ENCODE measurements at regions not wholly inside any gene's neighbourhood (a gene's known extent, or its start where the extent isn't known, plus 50 kb on each side); places are given as distances from the start of the nearest gene placed in this dataset.

DNA sequence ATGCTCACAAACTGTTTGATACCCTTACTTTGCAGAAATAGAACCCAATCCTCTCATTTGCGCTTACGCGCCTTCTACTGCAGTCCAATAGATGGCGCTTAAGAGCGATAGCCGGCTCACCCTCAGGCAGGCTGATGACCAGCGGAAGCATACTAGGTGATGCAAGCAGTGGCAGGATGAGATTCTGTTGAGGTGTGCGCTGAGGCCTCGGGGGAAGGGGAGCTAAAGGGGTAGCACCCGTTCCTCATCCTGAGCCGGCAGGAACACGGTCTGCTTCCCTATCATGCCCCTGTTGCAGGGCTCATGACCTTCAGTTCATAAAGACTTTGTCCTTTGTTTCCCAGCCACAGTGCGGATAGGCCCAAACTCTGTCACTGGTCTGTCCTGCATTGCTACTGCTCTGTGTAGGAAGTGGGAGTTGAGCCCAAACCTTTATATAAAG, 628.9 kb downstream of the TLL1 start:
- Mint-ChIP-seq H3K36me3 (ENCODE audit: low read depth) (no peaks in the 10 kb centered on the region), H3K4me3 (no peak overlapping the region), H3K9me3 (peaks cover 4% of the 10 kb centered on the region), H3K27me3 (no peaks in the 10 kb centered on the region), H3K4me1 (ENCODE audit: low read depth) (no peaks in the 10 kb centered on the region), H3K27ac (no peak overlapping the region)
- ChIA-PET CTCF (no interaction called here), POLR2A (no interaction called here)
- TF ChIP-seq, protein P1, sequence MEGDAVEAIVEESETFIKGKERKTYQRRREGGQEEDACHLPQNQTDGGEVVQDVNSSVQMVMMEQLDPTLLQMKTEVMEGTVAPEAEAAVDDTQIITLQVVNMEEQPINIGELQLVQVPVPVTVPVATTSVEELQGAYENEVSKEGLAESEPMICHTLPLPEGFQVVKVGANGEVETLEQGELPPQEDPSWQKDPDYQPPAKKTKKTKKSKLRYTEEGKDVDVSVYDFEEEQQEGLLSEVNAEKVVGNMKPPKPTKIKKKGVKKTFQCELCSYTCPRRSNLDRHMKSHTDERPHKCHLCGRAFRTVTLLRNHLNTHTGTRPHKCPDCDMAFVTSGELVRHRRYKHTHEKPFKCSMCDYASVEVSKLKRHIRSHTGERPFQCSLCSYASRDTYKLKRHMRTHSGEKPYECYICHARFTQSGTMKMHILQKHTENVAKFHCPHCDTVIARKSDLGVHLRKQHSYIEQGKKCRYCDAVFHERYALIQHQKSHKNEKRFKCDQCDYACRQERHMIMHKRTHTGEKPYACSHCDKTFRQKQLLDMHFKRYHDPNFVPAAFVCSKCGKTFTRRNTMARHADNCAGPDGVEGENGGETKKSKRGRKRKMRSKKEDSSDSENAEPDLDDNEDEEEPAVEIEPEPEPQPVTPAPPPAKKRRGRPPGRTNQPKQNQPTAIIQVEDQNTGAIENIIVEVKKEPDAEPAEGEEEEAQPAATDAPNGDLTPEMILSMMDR (IDR thresholded peaks at IDR 0.05), result no peak
- intact Hi-C loops (cut with micrococcal nuclease), result no loop called here
- peak; percentile 8 for DNase-seq
- ATAC-seq, result peak; percentile 56

DNA sequence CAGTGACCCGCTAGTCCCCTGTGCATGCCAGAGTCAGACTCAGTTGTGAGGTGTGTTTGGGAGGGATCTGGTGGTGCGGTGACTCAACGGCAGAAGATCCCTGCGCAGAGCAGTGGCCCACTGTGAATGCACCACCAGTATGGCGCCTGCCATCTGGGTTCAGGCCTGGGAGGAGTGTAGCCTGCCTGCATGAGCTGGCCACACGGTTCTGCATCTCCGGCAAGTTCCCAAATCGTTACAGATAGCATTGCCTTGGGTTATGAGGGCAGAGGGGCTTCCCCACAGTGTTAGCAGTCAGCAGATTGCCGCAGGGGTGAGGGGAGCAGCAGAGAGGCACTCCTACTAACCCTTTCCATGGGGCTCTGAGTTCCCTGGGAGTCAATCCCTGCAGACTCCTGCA, 629.6 kb downstream of the TLL1 start:
- DNase-seq, result no peak
- no peak for ATAC-seq
- ChIA-PET POLR2A (no interaction called here), CTCF (no interaction called here)
- Mint-ChIP-seq H3K36me3 (ENCODE audit: low read depth) (no peaks in the 10 kb centered on the region), H3K27me3 (no peaks in the 10 kb centered on the region), H3K9me3 (peaks cover 4% of the 10 kb centered on the region), H3K4me1 (ENCODE audit: low read depth) (no peaks in the 10 kb centered on the region), H3K4me3 (no peak overlapping the region), H3K27ac (no peak overlapping the region)
- TF ChIP-seq, protein P1 (IDR thresholded peaks at IDR 0.05), result no peak
- intact Hi-C loops (cut with micrococcal nuclease), result no loop called here

DNA sequence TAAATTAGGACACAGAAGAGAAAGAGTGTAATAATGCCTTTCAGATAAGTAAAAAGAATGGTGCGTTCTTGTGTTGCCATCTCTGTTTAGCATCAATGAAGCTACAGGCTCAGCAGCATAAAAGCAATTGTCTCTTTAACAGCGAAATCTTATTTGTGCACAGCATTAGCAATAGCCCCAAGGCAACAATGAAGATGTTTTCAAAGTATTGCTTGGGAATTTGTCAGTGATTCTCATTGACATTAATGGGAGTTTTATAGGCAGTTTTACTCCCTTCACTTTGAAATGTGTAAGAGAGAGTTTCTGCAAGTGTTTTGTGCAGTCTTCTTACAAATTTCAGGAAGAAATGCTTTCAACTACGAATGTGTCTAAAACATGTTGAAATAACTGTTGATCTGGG, 633.0 kb downstream of the TLL1 start:
- Mint-ChIP-seq H3K4me3 (no peak overlapping the region), H3K27me3 (no peaks in the 10 kb centered on the region), H3K9me3 (peaks cover 8% of the 10 kb centered on the region), H3K27ac (no peak overlapping the region), H3K4me1 (ENCODE audit: low read depth) (no peaks in the 10 kb centered on the region), H3K36me3 (ENCODE audit: low read depth) (no peaks in the 10 kb centered on the region)
- DNase-seq (no peak), ATAC-seq (no peak)
- TF ChIP-seq, protein P1 (IDR thresholded peaks at IDR 0.05), result no peak
- intact Hi-C loops (cut with micrococcal nuclease), result no loop called here
- ChIA-PET POLR2A (no interaction called here), CTCF (no interaction called here)

DNA sequence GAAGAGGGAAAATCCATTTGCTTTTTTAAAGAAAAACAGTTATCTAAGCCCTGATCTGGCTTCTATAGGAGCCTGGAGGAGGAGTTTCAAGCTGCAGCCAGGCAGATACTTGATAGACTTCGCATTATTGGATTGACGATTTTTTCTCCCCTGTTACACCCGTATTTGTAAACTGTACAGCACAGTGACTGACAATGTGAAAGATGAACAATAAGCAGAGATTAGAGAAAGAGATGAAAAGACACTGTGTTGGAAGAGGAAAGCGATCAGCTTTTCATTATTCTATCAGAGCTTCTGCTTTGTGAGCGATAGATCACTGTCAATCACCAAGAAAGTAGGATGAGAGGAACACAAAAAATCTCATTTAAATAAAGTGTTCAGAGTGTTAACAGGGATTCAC, 639.2 kb downstream of the TLL1 start:
- Mint-ChIP-seq H3K4me1 (ENCODE audit: low read depth) (no peaks in the 10 kb centered on the region), H3K27ac (no peak overlapping the region)

DNA sequence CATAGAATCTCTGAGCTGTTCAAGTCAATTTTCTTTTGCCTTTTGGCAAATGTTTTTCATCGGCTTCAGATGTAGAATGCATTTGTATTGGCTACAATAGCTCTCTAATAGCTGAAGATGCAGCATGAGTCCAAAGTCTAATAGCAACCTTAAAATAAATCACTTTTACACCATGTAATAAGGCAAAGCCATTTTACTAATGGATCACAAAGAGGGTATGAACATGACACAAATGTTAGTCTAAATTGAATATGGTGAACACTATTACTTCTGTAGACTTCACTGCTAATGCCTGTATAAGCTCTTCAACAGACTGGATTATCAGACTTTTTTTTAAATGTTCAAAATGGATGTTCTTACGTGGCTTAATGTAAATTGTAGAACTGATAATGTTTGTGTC, 645.3 kb downstream of the TLL1 start:
- POLR2A ChIA-PET, result no interaction called here
- Mint-ChIP-seq H3K27ac (no peak overlapping the region), H3K36me3 (ENCODE audit: low read depth) (no peaks in the 10 kb centered on the region), H3K9me3 (peaks cover 12% of the 10 kb centered on the region), H3K27me3 (no peaks in the 10 kb centered on the region), H3K4me3 (no peak overlapping the region), H3K4me1 (ENCODE audit: low read depth) (no peaks in the 10 kb centered on the region)
- TF ChIP-seq, protein P1 (IDR thresholded peaks at IDR 0.05), result no peak
- ATAC-seq, result no peak
- intact Hi-C loops (cut with micrococcal nuclease), result no loop called here
- DNase-seq, result no peak
- CTCF ChIA-PET, result no interaction called here

More for the DNA sequence above, 639.2 kb downstream of the TLL1 start:
- Mint-ChIP-seq H3K36me3 (ENCODE audit: low read depth) (no peaks in the 10 kb centered on the region), H3K9me3 (peaks cover 7% of the 10 kb centered on the region), H3K27me3 (no peaks in the 10 kb centered on the region), H3K4me3 (no peak overlapping the region)
- TF ChIP-seq, protein P1 (IDR thresholded peaks at IDR 0.05), result no peak
- CTCF ChIA-PET, result no interaction called here
- POLR2A ChIA-PET, result no interaction called here
- DNase-seq (no peak), ATAC-seq (no peak)
- intact Hi-C loops (cut with micrococcal nuclease), result no loop called here

Measured in activated CD8-positive, alpha-beta T cell treated with anti-CD3 and anti-CD28 coated beads for 36 hours (primary cell).